Mucosa of rectum (tissue), 2 donors: ENCODE measurements at regions not wholly inside any gene's neighbourhood (a gene's known extent, or its start where the extent isn't known, plus 50 kb on each side); places are given as distances from the start of the nearest gene placed in this dataset.

Experiments used
- H3K27ac ChIP-seq, 2 donors: one replicate each; pipeline ENCODE4 v1.7.0; 2013; ENCODE audit warnings: inconsistent platforms in 2 of 2, low read depth in 2 of 2, low read length in 2 of 2
- H3K27me3 ChIP-seq, 2 donors: one replicate each; pipeline ENCODE4 v1.7.0; 2013; ENCODE audit warnings: low read length in 2 of 2; ENCODE audit not compliant: control insufficient read depth in 2 of 2, insufficient read depth in 2 of 2
- H3K36me3 ChIP-seq, 2 donors: one replicate each; pipeline ENCODE4 v1.7.0; 2013; ENCODE audit warnings: low read length in 2 of 2; ENCODE audit not compliant: control insufficient read depth in 2 of 2, insufficient read depth in 2 of 2
- H3K4me1 ChIP-seq, 2 donors: one replicate each; pipeline ENCODE4 v1.7.0; 2013; ENCODE audit warnings: low read length in 2 of 2, mild to moderate bottlenecking in 1 of 2; ENCODE audit not compliant: control insufficient read depth in 2 of 2, insufficient read depth in 2 of 2
- H3K4me3 ChIP-seq, 2 donors: one replicate each; pipeline ENCODE4 v1.7.0; 2013; ENCODE audit warnings: low read length in 2 of 2
- H3K9ac ChIP-seq, 2 donors: one replicate each; pipeline ENCODE4 v1.7.0; 2013; ENCODE audit warnings: low read length in 2 of 2, low read depth in 1 of 2, mild to moderate bottlenecking in 1 of 2
- H3K9me3 ChIP-seq, 2 donors: one replicate each; pipeline ENCODE4 v1.7.0; 2013; ENCODE audit warnings: low read length in 2 of 2; ENCODE audit not compliant: control insufficient read depth in 2 of 2
- donor health status: healthy.
- donor health status: Normal muscosa, but diverticular disease.

DNA sequence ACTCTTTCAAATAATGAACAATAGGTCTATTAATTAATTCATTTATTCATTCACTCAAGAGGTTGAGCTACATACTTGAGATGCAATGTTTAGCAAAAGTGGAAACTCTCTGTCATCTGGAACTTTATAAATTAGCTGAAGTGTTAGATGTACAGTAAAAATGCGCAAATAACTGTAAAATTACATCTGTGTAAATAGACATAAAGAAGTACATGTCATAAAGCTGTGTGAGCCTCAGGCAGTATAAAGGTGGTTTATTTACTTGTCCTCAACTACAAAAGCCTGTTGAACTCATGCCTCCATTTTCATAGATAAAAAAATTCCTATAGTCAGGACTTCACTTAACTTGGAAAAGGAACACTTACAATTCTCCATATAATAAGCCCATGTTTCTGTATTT, 343.1 kb downstream of the CDH11 start:
- Histone ChIP-seq H3K9me3 (no peaks in the 10 kb centered on the region), H3K27ac (no peak overlapping the region), H3K4me3 (no peak overlapping the region), H3K36me3 (no peaks in the 10 kb centered on the region), H3K4me1 (no peaks in the 10 kb centered on the region), H3K9ac (no peak overlapping the region), H3K27me3 (no peaks in the 10 kb centered on the region)

DNA sequence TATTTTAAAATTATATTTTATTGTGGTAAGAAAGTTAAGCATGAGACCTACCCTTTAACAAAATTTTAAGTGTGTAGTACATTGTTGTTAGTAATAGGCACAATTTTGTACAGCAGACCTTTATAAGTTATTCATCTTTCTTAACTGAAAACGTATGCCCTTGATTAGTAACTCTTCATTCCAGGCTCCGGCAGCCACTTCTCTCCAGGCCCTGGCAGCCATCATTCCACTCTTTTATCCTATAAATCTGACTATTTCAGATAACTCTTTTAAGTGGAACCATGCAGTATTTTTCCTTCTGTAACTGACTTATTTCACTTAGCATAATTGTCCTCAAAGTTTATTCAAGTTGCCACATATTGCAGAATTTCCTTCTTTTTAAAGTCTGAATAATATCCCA, 348.2 kb downstream of the CDH11 start:
- Histone ChIP-seq H3K4me1 (no peaks in the 10 kb centered on the region), H3K36me3 (no peaks in the 10 kb centered on the region), H3K9me3 (no peaks in the 10 kb centered on the region), H3K27me3 (no peaks in the 10 kb centered on the region), H3K9ac (no peak overlapping the region), H3K27ac (no peak overlapping the region), H3K4me3 (no peak overlapping the region)

DNA sequence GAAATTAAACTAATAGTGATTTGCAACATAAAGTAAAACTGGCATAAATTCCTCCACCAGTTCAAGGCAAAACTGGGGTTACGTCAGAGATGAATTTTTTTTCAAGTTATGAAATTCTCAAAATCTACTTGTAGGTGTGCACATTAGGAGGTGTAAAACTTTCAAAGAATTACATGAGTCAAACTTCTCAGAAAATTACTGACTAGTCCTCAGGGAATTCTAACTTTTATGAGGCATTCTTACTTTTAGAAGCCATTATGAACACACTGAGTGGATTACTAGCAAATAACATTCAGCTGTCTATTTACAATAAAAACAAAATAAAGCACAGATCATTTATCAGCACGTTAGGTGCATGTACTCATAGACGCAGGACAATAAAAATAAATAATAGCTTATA, 348.7 kb downstream of the CDH11 start:
- H3K4me1 ChIP-seq = no peaks in the 10 kb centered on the region
- H3K36me3 ChIP-seq = no peaks in the 10 kb centered on the region
- H3K4me3 ChIP-seq = no peak overlapping the region
- H3K9ac ChIP-seq = no peak overlapping the region
- no peaks in the 10 kb centered on the region for H3K9me3 ChIP-seq
- H3K27ac ChIP-seq = no peak overlapping the region
- no peaks in the 10 kb centered on the region for H3K27me3 ChIP-seq

DNA sequence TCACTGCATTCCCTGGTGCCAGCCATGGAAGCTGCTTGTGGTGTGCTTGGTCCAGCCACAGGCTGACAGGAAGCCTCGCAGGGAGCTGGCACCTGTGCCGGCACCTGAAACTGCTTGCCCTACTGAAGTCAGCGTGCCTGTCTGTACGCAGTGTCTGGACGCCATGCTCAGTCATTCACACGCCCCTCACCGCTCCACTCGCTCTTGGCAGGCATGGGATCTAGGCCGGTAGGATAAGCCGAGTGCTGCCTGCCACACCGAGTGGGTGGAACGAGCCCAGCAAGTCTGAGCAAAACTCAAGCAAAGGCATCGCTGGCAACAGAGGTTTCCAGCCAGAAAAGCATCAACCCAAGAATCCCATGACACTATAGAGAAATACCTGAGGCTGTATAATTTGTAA, 350.6 kb downstream of the CDH11 start:
- Histone ChIP-seq H3K9ac (no peak overlapping the region), H3K4me1 (no peaks in the 10 kb centered on the region), H3K4me3 (no peak overlapping the region), H3K27me3 (no peaks in the 10 kb centered on the region), H3K36me3 (no peaks in the 10 kb centered on the region), H3K27ac (no peak overlapping the region), H3K9me3 (no peaks in the 10 kb centered on the region)

DNA sequence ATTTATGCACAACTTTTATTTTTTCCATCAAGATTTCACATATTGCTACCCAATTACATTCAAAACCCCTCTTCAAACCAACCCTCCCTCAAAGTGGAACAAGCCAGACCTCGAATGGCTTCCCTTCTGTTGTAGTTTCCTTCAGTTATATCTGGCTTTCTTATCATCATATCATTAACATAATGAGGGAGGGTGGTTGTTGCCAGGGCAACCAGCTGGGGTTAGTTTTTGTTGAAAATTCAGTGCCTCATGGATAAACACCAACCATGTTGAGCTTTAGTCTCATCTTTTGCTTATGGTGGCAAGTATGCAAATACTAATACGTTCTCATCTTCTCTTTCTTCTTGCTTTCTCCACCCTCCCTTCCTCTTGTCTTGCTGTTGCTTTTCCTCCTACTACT, 359.7 kb downstream of the CDH11 start:
- Histone ChIP-seq H3K27me3 (no peaks in the 10 kb centered on the region), H3K4me3 (no peak overlapping the region), H3K36me3 (no peaks in the 10 kb centered on the region), H3K9me3 (no peaks in the 10 kb centered on the region), H3K27ac (no peak overlapping the region), H3K4me1 (no peaks in the 10 kb centered on the region), H3K9ac (no peak overlapping the region)

DNA sequence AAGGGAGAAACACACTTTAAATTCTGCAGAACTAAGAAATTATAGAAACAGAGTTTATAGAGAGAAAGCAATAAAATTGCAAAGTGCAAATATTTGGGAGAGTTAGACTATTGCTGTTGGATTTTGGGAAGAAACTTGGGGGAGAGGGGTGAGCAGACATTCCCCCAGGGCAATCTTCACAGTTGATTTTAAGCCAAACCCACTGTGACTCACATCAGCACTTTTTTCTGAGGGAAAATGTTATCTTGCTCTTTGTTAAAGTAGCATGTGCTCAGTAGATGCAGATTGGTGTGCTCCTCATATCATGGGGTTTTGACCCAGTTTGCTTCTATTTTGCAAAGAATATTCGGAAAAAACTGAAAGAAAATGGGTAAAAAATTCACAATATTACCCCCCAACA, 367.6 kb downstream of the CDH11 start:
- no peaks in the 10 kb centered on the region for H3K9me3 ChIP-seq

DNA sequence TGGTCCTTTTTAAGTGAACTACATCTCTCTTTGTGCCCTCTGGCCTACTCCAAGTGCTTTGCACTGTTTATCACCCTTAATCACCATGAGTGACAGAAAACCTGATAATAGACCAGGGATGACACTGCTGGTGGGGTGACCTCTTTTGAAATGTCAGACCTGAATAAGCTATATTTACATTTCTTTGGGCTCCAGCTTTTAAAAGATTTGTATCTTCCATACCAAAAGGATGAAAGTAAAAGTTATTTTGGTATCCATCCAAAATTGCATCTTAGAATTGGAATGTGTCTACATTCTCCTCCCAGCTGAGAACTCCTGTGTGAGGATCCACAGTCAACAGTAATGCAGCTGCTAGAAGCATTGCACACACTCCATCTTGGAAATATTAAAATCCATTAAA, 370.0 kb downstream of the CDH11 start:
- Histone ChIP-seq H3K4me1 (no peaks in the 10 kb centered on the region), H3K9me3 (no peaks in the 10 kb centered on the region), H3K27ac (no peak overlapping the region), H3K27me3 (no peaks in the 10 kb centered on the region), H3K4me3 (no peak overlapping the region), H3K36me3 (no peaks in the 10 kb centered on the region), H3K9ac (no peak overlapping the region)

More for the DNA sequence above, 367.6 kb downstream of the CDH11 start:
- Histone ChIP-seq H3K9ac (no peak overlapping the region), H3K36me3 (no peaks in the 10 kb centered on the region), H3K27ac (no peak overlapping the region), H3K27me3 (no peaks in the 10 kb centered on the region), H3K4me1 (no peaks in the 10 kb centered on the region), H3K4me3 (no peak overlapping the region)

DNA sequence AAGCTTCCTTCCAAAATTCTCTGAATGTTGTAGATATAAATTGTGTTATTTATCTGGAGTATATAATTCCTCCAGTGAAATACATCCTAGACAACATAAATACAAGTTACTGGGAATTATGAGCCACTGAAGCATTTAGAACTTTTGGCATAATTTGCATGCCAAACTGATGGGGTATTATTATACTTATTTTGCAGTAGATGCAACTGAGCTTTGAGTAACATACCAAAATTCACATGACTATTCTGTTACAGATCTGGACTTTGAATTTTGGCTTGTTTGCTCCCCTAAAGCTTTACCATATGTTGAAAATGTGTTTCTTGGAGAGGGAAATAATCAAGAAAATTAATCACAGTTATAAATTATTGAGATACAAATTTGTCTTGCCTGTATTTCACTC, 372.5 kb downstream of the CDH11 start:
- Histone ChIP-seq H3K4me3 (no peak overlapping the region), H3K9me3 (no peaks in the 10 kb centered on the region), H3K9ac (no peak overlapping the region), H3K27ac (no peak overlapping the region), H3K36me3 (no peaks in the 10 kb centered on the region), H3K27me3 (no peaks in the 10 kb centered on the region), H3K4me1 (no peaks in the 10 kb centered on the region)

DNA sequence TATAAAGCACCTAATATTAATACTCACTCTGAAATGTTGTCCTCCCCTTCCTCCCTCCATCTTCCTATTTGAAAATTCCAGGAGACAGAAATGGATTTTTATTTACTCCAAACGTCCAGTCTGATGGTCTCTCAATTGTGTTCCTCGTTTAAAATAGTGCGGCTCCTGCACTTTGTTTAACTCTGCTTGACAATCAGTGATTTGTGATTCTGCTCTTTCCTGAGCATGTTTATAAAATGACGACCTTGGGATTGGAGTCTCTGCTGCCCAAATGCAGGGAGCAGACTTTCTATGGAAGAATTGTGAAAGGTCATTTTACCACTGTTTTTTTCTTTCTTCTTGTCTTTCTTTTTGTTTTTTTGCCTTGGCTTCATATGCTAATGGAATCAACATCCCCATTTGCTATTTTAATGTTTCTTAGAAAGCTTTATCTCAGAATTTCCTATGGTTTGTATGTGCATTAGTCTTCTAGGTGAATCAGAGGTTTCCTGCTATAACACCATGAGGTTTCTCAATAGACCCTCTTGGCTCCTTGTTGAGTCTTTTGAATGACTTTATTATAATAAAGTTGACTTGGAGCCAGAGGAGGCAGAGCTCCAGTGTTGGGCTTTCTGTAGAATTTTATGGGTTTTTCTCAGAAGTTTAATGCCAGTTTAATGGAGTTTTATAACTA, 376.5 kb downstream of the CDH11 start:
- H3K9ac ChIP-seq = no peak overlapping the region
- H3K4me1 ChIP-seq = no peaks in the 10 kb centered on the region
- H3K36me3 ChIP-seq = no peaks in the 10 kb centered on the region
- H3K4me3 ChIP-seq = no peak overlapping the region
- no peaks in the 10 kb centered on the region for H3K27me3 ChIP-seq
- H3K9me3 ChIP-seq = no peaks in the 10 kb centered on the region
- no peak overlapping the region for H3K27ac ChIP-seq

DNA sequence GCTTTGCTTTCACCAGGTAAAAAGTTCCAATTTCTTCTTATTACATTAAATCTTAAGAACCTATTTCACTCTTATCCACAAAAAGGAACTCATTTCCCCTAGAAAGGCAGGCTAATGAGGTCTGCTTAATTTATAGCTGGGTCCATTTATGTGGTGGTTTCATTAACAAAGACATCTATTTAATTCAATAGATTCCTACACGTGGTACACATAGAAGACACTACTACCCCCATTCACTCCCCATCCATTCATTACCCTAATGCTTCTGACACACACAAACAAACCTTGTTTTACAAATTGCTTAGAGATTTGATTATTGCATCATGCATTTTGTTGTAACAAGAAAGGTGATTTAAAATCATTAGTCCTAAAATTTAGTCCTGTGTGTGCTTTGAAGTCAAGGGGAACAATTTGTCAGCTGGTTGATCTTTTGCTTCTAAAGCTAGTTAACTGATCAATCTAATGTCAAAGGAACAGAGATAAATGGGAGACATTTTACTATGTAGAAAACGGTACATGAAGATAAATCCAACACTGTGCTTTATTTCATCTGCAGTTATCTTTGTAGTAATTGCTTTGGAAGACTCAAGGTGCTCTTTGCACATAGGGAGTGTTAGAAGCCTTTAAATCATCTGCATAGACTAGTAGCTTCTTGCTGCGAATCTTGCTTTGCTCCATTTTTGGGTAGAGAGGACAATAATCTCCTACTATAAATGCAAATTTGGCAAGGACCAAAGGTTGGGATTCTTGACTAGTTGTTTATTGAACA, 379.2 kb downstream of the CDH11 start:
- H3K9me3 ChIP-seq = no peaks in the 10 kb centered on the region
- no peak overlapping the region for H3K4me3 ChIP-seq
- H3K9ac ChIP-seq = no peak overlapping the region
- no peak overlapping the region for H3K27ac ChIP-seq
- H3K27me3 ChIP-seq = no peaks in the 10 kb centered on the region
- H3K4me1 ChIP-seq = no peaks in the 10 kb centered on the region
- H3K36me3 ChIP-seq = no peaks in the 10 kb centered on the region
